ENCODE measurements at regions not wholly inside any gene's neighbourhood (a gene's known extent, or its start where the extent isn't known, plus 50 kb on each side); places are given as distances from the start of the nearest gene placed in this dataset.

DNA sequence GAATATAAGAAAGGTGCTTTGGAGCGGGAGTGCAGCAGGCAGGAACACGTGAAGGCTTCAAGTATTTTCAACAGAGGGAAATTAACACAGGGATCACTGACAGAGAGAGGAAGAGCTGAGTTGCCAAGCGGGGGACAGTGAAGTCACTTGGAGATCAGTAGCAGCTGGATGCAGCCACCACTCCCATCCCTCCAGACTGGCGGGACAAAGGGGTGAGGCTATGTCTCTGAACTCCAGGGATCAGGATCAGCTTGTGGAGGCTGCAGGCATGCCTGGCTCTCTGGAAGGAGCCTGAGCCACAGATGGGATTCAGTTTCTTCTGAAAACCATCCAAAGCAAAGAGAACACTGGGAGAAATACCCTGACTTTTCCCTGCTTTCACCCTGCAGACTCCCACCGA, 113.7 kb upstream of the IRX3 start:
- TF ChIP-seq, protein P1, sequence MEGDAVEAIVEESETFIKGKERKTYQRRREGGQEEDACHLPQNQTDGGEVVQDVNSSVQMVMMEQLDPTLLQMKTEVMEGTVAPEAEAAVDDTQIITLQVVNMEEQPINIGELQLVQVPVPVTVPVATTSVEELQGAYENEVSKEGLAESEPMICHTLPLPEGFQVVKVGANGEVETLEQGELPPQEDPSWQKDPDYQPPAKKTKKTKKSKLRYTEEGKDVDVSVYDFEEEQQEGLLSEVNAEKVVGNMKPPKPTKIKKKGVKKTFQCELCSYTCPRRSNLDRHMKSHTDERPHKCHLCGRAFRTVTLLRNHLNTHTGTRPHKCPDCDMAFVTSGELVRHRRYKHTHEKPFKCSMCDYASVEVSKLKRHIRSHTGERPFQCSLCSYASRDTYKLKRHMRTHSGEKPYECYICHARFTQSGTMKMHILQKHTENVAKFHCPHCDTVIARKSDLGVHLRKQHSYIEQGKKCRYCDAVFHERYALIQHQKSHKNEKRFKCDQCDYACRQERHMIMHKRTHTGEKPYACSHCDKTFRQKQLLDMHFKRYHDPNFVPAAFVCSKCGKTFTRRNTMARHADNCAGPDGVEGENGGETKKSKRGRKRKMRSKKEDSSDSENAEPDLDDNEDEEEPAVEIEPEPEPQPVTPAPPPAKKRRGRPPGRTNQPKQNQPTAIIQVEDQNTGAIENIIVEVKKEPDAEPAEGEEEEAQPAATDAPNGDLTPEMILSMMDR (IDR thresholded peaks at IDR 0.05): no peak
- no peak for TF ChIP-seq POLR2A (IDR thresholded peaks at IDR 0.05)
